ENCODE measurements at regions not wholly inside any gene's neighbourhood (a gene's known extent, or its start where the extent isn't known, plus 50 kb on each side); places are given as distances from the start of the nearest gene placed in this dataset.

DNA sequence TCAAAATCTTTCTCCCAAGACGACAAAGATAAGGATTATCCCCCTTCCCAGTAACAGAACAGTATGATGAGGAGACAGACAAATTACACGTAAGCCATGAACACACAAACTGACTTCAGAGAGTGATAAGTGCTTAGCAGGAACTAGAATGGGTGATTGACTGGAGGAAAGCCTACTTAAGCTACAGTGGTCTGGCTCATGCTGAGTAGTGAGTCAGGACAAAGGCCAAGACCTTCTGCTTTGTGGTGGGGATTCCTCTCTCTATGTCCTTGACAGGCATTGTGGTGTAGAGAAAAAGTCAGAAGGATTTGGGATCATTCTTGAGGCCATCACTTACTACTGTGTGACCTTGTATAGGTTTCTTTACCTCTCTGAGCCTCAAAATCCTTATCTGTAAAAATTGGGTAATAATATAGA is 381.9 kb upstream of the CCL2 start:
- Histone ChIP-seq H3K36me3 (ENCODE audit: control insufficient read depth in 2 of 2, extremely low read depth in 1 of 2, insufficient read depth in 2 of 2, low read length in 2 of 2) (no peaks in the 10 kb centered on the region), H3K4me1 (ENCODE audit: control insufficient read depth, extremely low read depth, insufficient read depth, low read length) (no peaks in the 10 kb centered on the region)

More for the DNA sequence above, 381.9 kb upstream of the CCL2 start:
- Histone ChIP-seq H3K4me2 (ENCODE audit: insufficient read depth, low read length) (no peak overlapping the region), H3K9ac (replicated peaks; ENCODE audit: extremely low read depth, insufficient read depth, low read length) (no peak overlapping the region), H3K9me1 (replicated peaks; ENCODE audit: control insufficient read depth, extremely low read depth, insufficient read depth, low read length) (no peaks in the 10 kb centered on the region), H2AFZ (ENCODE audit: low read depth, low read length) (no peak overlapping the region), H3K27me3 (ENCODE audit: control insufficient read depth in 2 of 2, insufficient read depth in 2 of 2, low read length in 2 of 2) (no peaks in the 10 kb centered on the region), H3K4me3 (replicated peaks in 1 of 3; ENCODE audit: insufficient read depth in 1 of 3, low read depth in 1 of 3, low read length in 3 of 3) (no peak overlapping the region), H4K20me1 (replicated peaks; ENCODE audit: control insufficient read depth, extremely low read depth, insufficient read depth, low read length) (no peaks in the 10 kb centered on the region), H3K79me2 (ENCODE audit: control insufficient read depth, insufficient read depth, low read length) (no peaks in the 10 kb centered on the region), H3K9me3 (replicated peaks; ENCODE audit: control insufficient read depth, insufficient read depth, low read length) (no peaks in the 10 kb centered on the region), H3K27ac (ENCODE audit: insufficient read depth, low read depth, low read length) (no peak overlapping the region)
- dilution Hi-C loops (cut with MboI; ENCODE audit: extremely low pct_ligation_motif_present, low sequenced_read_pairs) = no loop called here
- no peak for FAIRE-seq
- intact Hi-C loops (cut with micrococcal nuclease) = no loop called here
- TF ChIP-seq EZH2 (IDR thresholded peaks at IDR 0.05; ENCODE audit: borderline replicate concordance, low read depth, low read length, severe bottlenecking) = no peak
- no peak for TF ChIP-seq GATA2 (IDR thresholded peaks at IDR 0.05; ENCODE audit: insufficient read depth, insufficient read length, low read depth, low read length)
- TF ChIP-seq, protein P1, sequence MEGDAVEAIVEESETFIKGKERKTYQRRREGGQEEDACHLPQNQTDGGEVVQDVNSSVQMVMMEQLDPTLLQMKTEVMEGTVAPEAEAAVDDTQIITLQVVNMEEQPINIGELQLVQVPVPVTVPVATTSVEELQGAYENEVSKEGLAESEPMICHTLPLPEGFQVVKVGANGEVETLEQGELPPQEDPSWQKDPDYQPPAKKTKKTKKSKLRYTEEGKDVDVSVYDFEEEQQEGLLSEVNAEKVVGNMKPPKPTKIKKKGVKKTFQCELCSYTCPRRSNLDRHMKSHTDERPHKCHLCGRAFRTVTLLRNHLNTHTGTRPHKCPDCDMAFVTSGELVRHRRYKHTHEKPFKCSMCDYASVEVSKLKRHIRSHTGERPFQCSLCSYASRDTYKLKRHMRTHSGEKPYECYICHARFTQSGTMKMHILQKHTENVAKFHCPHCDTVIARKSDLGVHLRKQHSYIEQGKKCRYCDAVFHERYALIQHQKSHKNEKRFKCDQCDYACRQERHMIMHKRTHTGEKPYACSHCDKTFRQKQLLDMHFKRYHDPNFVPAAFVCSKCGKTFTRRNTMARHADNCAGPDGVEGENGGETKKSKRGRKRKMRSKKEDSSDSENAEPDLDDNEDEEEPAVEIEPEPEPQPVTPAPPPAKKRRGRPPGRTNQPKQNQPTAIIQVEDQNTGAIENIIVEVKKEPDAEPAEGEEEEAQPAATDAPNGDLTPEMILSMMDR (IDR thresholded peaks at IDR 0.05; ENCODE audit: extremely low read depth in 1 of 2, insufficient read depth in 1 of 2, low read depth in 1 of 2, low read length in 2 of 2) = no peak
- no peak for TF ChIP-seq MYC (IDR thresholded peaks at IDR 0.05; ENCODE audit: low read depth, low read length)
- TF ChIP-seq, protein P2, sequence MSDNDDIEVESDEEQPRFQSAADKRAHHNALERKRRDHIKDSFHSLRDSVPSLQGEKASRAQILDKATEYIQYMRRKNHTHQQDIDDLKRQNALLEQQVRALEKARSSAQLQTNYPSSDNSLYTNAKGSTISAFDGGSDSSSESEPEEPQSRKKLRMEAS (IDR thresholded peaks at IDR 0.05; ENCODE audit: insufficient read depth, insufficient read length) = no peak
- no peak for TF ChIP-seq POLR2AphosphoS5 (IDR thresholded peaks at IDR 0.05; ENCODE audit: insufficient read depth, low read depth, low read length)
- no peak for TF ChIP-seq JUN (IDR thresholded peaks at IDR 0.05; ENCODE audit: borderline replicate concordance, insufficient read depth, insufficient read length, low read depth)
- TF ChIP-seq FOS (IDR thresholded peaks at IDR 0.05; ENCODE audit: borderline replicate concordance, insufficient read depth, low read length) = no peak
- TF ChIP-seq POLR2A (IDR thresholded peaks at IDR 0.05; ENCODE audit: low read depth, low read length) = no peak
- BruUV-seq (replicated peaks) = no TSS peak
- POLR2A ChIA-PET = no interaction called here
- CTCF ChIA-PET = no interaction called here
- DNase-seq (ENCODE audit: low read depth, low spot score) = no peak

All from endothelial cell of umbilical vein (primary cell).